IMR-90 (cell line): ENCODE measurements at regions not wholly inside any gene's neighbourhood (a gene's known extent, or its start where the extent isn't known, plus 50 kb on each side); places are given as distances from the start of the nearest gene placed in this dataset.

Experiments
- ATAC-seq: fragments of 200-7000 bp; cut with Tn5 transposase; 2 replicates; pipeline ENCODE4 v1.9.1; 2020; ENCODE audit warnings: low read depth, mild to moderate bottlenecking, moderate library complexity
- BruUV-seq: library from RNA; stranded (reverse); fragments of 400-500 nt; replicated peaks from 2 replicates; lab custom pipeline; 2021; lab: Mats Ljungman, UMichigan
- CTCF ChIA-PET: fragments of 300-600 bp; formaldehyde crosslinking; extraction: SDS; loops from one replicate; lab custom pipeline; 2021; ENCODE audit warnings: antibody characterized with exemption; lab: Yijun Ruan, JAX
- POLR2A ChIA-PET: fragments of 300-600 bp; sonication (Branson Sonifier 250); formaldehyde crosslinking; loops from one replicate; lab custom pipeline; 2022; ENCODE audit warnings: antibody characterized with exemption; ENCODE audit not compliant: unreplicated experiment; lab: Charles Lee
- DNase-seq: peaks from one replicate; pipeline ENCODE4 v3.0.0; 2013
- H2AFZ ChIP-seq: replicated peaks from 2 replicates; pipeline ENCODE3; 2013; ENCODE audit warnings: low read length, mild to moderate bottlenecking; ENCODE audit not compliant: poor library complexity
- H2AK5ac ChIP-seq: 2 replicates; pipeline ENCODE4 v1.6.1; 2013; ENCODE audit warnings: low read depth, low read length, inconsistent platforms
- H2AK9ac ChIP-seq: replicated peaks from 2 replicates; pipeline ENCODE3; 2013; ENCODE audit warnings: mild to moderate bottlenecking, low read depth, low read length, moderate library complexity; ENCODE audit not compliant: poor library complexity
- H2BK120ac ChIP-seq: 2 replicates; pipeline ENCODE4 v1.6.1; 2013; ENCODE audit warnings: low read depth, low read length, inconsistent platforms
- H2BK15ac ChIP-seq: 3 replicates; pipeline ENCODE4 v1.6.1; 2013; ENCODE audit warnings: low read depth, low read length, inconsistent platforms
- H2BK20ac ChIP-seq: 2 replicates; pipeline ENCODE4 v1.6.1; 2013; ENCODE audit warnings: low read depth, mild to moderate bottlenecking, inconsistent platforms, low read length, moderate library complexity
- H2BK5ac ChIP-seq: 2 replicates; pipeline ENCODE4 v1.6.1; 2013; ENCODE audit warnings: mild to moderate bottlenecking, low read depth, low read length, inconsistent platforms; ENCODE audit not compliant: poor library complexity, severe bottlenecking
- H3K14ac ChIP-seq: replicated peaks from 2 replicates; pipeline ENCODE4 v1.6.1; 2013; ENCODE audit warnings: low read depth, low read length, inconsistent platforms
- H3K18ac ChIP-seq: 2 replicates; pipeline ENCODE4 v1.6.1; 2013; ENCODE audit warnings: low read depth, low read length, control low read depth
- H3K23ac ChIP-seq: 2 replicates; pipeline ENCODE4 v1.6.1; 2013; ENCODE audit warnings: low read depth, low read length, inconsistent platforms
- H3K27ac ChIP-seq: 2 replicates; pipeline ENCODE4 v1.5.1; 2013; ENCODE audit warnings: mild to moderate bottlenecking, control low read depth, low read length; ENCODE audit not compliant: insufficient read depth
- H3K27me3 ChIP-seq: 2 replicates; pipeline ENCODE4 v1.6.1; 2013; ENCODE audit warnings: low read length; ENCODE audit not compliant: control insufficient read depth, insufficient read depth
- H3K36me3 ChIP-seq: 2 replicates; pipeline ENCODE4 v1.6.1; 2013; ENCODE audit warnings: low read length, mixed read lengths; ENCODE audit not compliant: control insufficient read depth, insufficient read depth
- H3K4ac ChIP-seq: 2 replicates; pipeline ENCODE4 v1.6.1; 2013; ENCODE audit warnings: low read depth, low read length, inconsistent platforms
- H3K4me1 ChIP-seq: 2 replicates; pipeline ENCODE4 v1.6.1; 2013; ENCODE audit warnings: low read length, mixed read lengths; ENCODE audit not compliant: control insufficient read depth, insufficient read depth
- H3K4me2 ChIP-seq: 2 replicates; pipeline ENCODE4 v1.6.1; 2013; ENCODE audit warnings: low read depth, mild to moderate bottlenecking, control low read depth, low read length, moderate library complexity
- H3K4me3 ChIP-seq: 2 replicates; pipeline ENCODE4 v1.5.1; 2013; ENCODE audit warnings: low read depth, mild to moderate bottlenecking, control low read depth, low read length, moderate library complexity; ENCODE audit not compliant: insufficient read depth
- H3K56ac ChIP-seq: 2 replicates; pipeline ENCODE4 v1.6.1; 2013; ENCODE audit warnings: low read length, inconsistent platforms; ENCODE audit not compliant: insufficient read depth; ENCODE audit errors: extremely low read depth
- H3K79me1 ChIP-seq, 2 experiments: 2 replicates each; pipeline ENCODE4 v1.6.1; 2013; ENCODE audit warnings: low read length in 2 of 2, inconsistent platforms in 1 of 2, low read depth in 1 of 2
- H3K9ac ChIP-seq: 2 replicates; pipeline ENCODE4 v1.6.1; 2013; ENCODE audit warnings: low read depth, low read length, control low read depth
- H3K9me1 ChIP-seq: 2 replicates; pipeline ENCODE4 v1.6.1; 2013; ENCODE audit warnings: low read length, inconsistent platforms; ENCODE audit not compliant: insufficient read depth
- H3K9me3 ChIP-seq: 2 replicates; pipeline ENCODE4 v1.6.1; 2013; ENCODE audit warnings: low read length; ENCODE audit not compliant: control insufficient read depth, insufficient read depth
- H4K20me1 ChIP-seq: 2 replicates; pipeline ENCODE4 v1.6.1; 2013; ENCODE audit warnings: low read length, inconsistent platforms; ENCODE audit not compliant: insufficient read depth
- H4K5ac ChIP-seq: 2 replicates; pipeline ENCODE4 v1.6.1; 2013; ENCODE audit warnings: mild to moderate bottlenecking, low read depth, low read length, control low read depth
- H4K8ac ChIP-seq, 2 experiments: 2 replicates each; pipeline ENCODE4 v1.6.1; 2013; ENCODE audit warnings: low read depth in 2 of 2, low read length in 2 of 2, control low read depth in 1 of 2, inconsistent platforms in 1 of 2
- H4K91ac ChIP-seq: 2 replicates; pipeline ENCODE4 v1.6.1; 2013; ENCODE audit warnings: low read depth, low read length, inconsistent platforms; ENCODE audit not compliant: insufficient read depth
- CTCF ChIP-seq: conservative IDR thresholded peaks from 2 replicates; pipeline ENCODE4 v1.5.1; 2012; ENCODE audit warnings: mild to moderate bottlenecking, low read depth, low read length, improper control_type of control experiment
- MAFK ChIP-seq: IDR thresholded peaks from 2 replicates; pipeline ENCODE4 v1.6.1; 2012; ENCODE audit warnings: low read depth, low read length, improper control_type of control experiment
- NFE2L2 ChIP-seq: fragments of 150-350 bp; IDR thresholded peaks from 2 replicates; pipeline ENCODE4 v1.6.1; 2016; ENCODE audit warnings: low read depth, mild to moderate bottlenecking, low read length
- RAD21 ChIP-seq: IDR thresholded peaks from 2 replicates; pipeline ENCODE4 v1.6.1; 2012; ENCODE audit warnings: low read length, improper control_type of control experiment
- SMC3 ChIP-seq: fragments of 150-350 bp; IDR thresholded peaks from 2 replicates; pipeline ENCODE4 v1.6.1; 2016; ENCODE audit warnings: low read depth, mild to moderate bottlenecking, antibody characterized with exemption, low read length, moderate library complexity
- WGBS, 2 experiments: methylation state at CpG; one replicate each; pipeline versions ENCODE4 v1.1.5 to v1.1.7; 2013; ENCODE audit warnings: missing lambda C conversion rate in 2 of 2; ENCODE audit not compliant: insufficient read length in 1 of 2; ENCODE audit errors: extremely low coverage in 2 of 2; 5-methylcytosine and 5-hydroxymethylcytosine counted together
- dilution Hi-C: fragments of 300-500 bp; cut with HindIII; formaldehyde crosslinking; loops from one replicate; pipeline ENCODE4 v1.14.3; 2018; ENCODE audit warnings: low sequenced_read_pairs; ENCODE audit not compliant: unreplicated experiment
- in situ Hi-C: fragments of 300-500 bp; cut with MboI; formaldehyde crosslinking; loops from 3 replicates; pipeline ENCODE4 v1.14.3; 2019; ENCODE audit warnings: low sequenced_read_pairs, inconsistent platforms, mixed read lengths
- intact Hi-C: fragments of 100-400 bp; cut with micrococcal nuclease; formaldehyde crosslinking; loops from 2 replicates; pipeline ENCODE4 v1.10.0; 2022

DNA sequence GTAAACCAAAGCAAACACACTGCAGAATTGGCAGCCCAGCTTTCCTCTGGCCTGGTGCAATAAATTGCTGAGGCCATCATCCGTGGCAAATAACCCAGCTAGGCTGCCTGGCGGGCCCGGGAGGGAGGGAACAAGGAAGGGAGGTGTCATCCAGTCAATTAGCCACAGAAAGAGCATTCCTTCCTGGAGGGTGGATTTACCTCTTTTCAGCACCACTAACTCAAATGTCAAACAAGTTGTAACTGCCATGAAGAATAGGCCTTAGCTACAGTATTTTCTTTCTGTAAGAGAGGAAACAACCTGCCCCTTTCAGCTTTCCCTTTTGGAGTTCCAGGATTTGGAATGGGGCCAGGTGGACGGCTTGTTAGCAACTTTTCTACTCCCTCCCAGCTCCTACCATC lies 163.8 kb upstream of the BDNF start:
- Histone ChIP-seq H3K4ac (no peak overlapping the region), H3K4me2 (no peak overlapping the region), H2AFZ (no peak overlapping the region), H3K4me3 (no peak overlapping the region), H3K23ac (no peak overlapping the region), H3K9me3 (no peaks in the 10 kb centered on the region), H4K91ac (no peak overlapping the region), H2BK120ac (no peak overlapping the region; the same call in 1 of the 2 replicates), H3K9ac (no peak overlapping the region), H3K79me1 (no peaks in the 10 kb centered on the region), H4K8ac (no peak overlapping the region), H2BK5ac (no peak overlapping the region), H3K56ac (no peak overlapping the region), H3K4me1 (peaks cover 2% of the 10 kb centered on the region; the same call in 1 of the 2 replicates), H4K5ac (no peak overlapping the region), H3K27ac (no peak overlapping the region), H4K20me1 (no peaks in the 10 kb centered on the region), H3K18ac (no peak overlapping the region), H2BK20ac (no peak overlapping the region), H2AK9ac (no peak overlapping the region), H2BK15ac (no peak overlapping the region), H3K14ac (no peak overlapping the region), H3K9me1 (no peaks in the 10 kb centered on the region), H3K36me3 (no peaks in the 10 kb centered on the region), H3K27me3 (no peaks in the 10 kb centered on the region), H2AK5ac (no peak overlapping the region)
- ATAC-seq (no peak), DNase-seq (no peak)
- intact Hi-C loops (loop anchor here (10.0 kb wide), 1 partner anchor 139 kb away; no protein-coding TSS in a partner anchor), in situ Hi-C loops (no loop called here), dilution Hi-C loops (no loop called here)
- ChIA-PET CTCF (no interaction called here), POLR2A (no interaction called here)
- no CpG with 5 or more reads among the region's 4 CpGs for WGBS, 2 experiments
- no TSS peak for BruUV-seq
- no peak for TF ChIP-seq CTCF
- no peak for TF ChIP-seq NFE2L2
- TF ChIP-seq MAFK: no peak
- TF ChIP-seq RAD21: no peak
- no peak for TF ChIP-seq SMC3
